Spleen (tissue), 7 donors: ENCODE measurements at regions not wholly inside any gene's neighbourhood (a gene's known extent, or its start where the extent isn't known, plus 50 kb on each side); places are given as distances from the start of the nearest gene placed in this dataset.

Experiments
- CTCF ChIP-seq, 11 experiments: fragments of 200-600 bp in 7 of 11; fragments of 450-650 bp in 4 of 11; sonication (generic) in 4 of 11; IDR thresholded peaks in 8 of 11; conservative IDR thresholded peaks in 3 of 11; 1 replicate in 7 of 11; 2 replicates in 4 of 11; pipeline versions ENCODE4 v1.4.0 to v1.8.0; 2016 to 2021; ENCODE audit warnings: antibody characterized with exemption in 11 of 11, inconsistent platforms in 4 of 11, mild to moderate bottlenecking in 1 of 11
- POLR2A ChIP-seq, 3 donors: fragments of 450-650 bp; IDR thresholded peaks; one replicate each; pipeline ENCODE4 v1.5.1; 2017; ENCODE audit warnings: antibody characterized with exemption in 3 of 3, mild to moderate bottlenecking in 1 of 3
- POLR2AphosphoS5 ChIP-seq, 3 donors: sonication (generic); formaldehyde crosslinking; IDR thresholded peaks; one replicate each; pipeline ENCODE4 v1.5.1; 2017; ENCODE audit warnings: antibody characterized with exemption in 3 of 3
- donor health status: DM: no; HTN: no; CAD: no; lungs with moderate emphysema.
- donor health status: DM: no; HTN: no; CAD: no.
- donor health status: DM: no; HTN: no; CAD: no.

- TF ChIP-seq CTCF (IDR thresholded peaks at IDR 0.05 in 8 of 11, conservative IDR thresholded peaks at IDR 0.05 in 3 of 11) (no peak), POLR2A (IDR thresholded peaks at IDR 0.05) (no peak), POLR2AphosphoS5 (IDR thresholded peaks at IDR 0.05) (no peak)
Observed at GRCh38 chr5:125302577-125302976, 556.1 kb upstream of the ZNF608 start.
